GM12873 (cell line): ENCODE measurements at regions not wholly inside any gene's neighbourhood (a gene's known extent, or its start where the extent isn't known, plus 50 kb on each side); places are given as distances from the start of the nearest gene placed in this dataset.

Experiments
- TF ChIP-seq, protein P1 (sequence below): IDR thresholded peaks from 2 replicates; pipeline ENCODE4 v1.5.1; 2012; ENCODE audit warnings: low read depth, mild to moderate bottlenecking, moderate library complexity, low read length, control low read depth; ENCODE audit not compliant: insufficient read depth; ENCODE audit errors: missing control alignments

DNA sequence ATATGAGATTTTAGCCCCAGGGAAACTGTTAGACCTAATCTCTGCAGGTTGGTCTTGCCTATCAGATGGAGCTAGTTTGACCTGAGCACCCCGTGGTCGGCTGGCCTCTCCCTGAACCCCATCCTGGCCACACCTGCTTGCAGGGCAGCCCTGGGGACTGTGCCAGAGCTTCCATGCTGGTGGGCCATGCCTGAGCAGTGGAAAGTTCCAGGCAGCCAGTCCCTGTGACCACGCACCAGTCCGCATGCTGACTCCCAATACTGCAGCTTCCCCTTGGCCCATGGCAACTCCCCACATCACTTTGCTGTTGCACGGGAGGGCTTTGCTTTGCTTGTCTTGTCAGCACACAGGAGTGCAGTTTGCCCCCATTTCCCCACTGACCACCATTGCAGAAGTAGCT lies 427.8 kb upstream of the SEMA3D start:
- TF ChIP-seq, protein P1, sequence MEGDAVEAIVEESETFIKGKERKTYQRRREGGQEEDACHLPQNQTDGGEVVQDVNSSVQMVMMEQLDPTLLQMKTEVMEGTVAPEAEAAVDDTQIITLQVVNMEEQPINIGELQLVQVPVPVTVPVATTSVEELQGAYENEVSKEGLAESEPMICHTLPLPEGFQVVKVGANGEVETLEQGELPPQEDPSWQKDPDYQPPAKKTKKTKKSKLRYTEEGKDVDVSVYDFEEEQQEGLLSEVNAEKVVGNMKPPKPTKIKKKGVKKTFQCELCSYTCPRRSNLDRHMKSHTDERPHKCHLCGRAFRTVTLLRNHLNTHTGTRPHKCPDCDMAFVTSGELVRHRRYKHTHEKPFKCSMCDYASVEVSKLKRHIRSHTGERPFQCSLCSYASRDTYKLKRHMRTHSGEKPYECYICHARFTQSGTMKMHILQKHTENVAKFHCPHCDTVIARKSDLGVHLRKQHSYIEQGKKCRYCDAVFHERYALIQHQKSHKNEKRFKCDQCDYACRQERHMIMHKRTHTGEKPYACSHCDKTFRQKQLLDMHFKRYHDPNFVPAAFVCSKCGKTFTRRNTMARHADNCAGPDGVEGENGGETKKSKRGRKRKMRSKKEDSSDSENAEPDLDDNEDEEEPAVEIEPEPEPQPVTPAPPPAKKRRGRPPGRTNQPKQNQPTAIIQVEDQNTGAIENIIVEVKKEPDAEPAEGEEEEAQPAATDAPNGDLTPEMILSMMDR: no peak

DNA sequence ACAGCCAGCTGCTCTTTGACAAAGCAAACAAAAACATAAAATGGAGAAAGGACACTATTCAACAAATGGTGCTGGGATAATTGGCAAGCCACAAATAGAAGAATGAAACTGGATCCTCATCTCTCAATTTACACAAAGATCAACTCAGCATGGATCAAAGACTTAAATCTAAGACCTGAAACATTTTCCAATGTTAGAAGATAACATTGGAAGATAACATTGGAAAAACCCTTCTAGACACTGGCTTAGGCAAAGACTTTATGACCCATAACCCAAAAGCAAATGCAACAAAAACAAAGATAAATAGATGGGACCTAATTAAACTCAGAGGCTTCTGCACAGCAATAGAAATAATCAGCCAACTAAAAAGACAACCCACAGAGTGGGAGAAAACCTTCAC lies 425.7 kb upstream of the SEMA3D start:
- TF ChIP-seq, protein P1: no peak

DNA sequence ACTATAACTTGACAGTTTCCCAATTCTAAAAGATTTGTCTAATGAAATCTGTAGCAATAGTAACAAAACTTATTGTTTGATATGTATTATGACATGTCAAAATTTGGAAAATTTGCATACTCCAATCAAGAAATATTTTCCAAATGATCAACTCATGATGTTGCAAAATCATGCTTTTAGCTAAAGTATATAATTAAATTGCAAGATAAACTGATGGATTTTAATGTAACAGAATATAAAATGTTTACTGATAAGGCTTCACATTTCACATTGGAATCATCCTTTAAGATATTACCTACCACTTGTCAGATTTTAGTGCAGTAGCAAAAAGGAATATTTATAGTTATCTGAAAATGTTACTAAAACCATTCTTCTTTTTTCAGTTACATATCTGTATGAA lies 421.9 kb upstream of the SEMA3D start:
- TF ChIP-seq, protein P1: no peak

DNA sequence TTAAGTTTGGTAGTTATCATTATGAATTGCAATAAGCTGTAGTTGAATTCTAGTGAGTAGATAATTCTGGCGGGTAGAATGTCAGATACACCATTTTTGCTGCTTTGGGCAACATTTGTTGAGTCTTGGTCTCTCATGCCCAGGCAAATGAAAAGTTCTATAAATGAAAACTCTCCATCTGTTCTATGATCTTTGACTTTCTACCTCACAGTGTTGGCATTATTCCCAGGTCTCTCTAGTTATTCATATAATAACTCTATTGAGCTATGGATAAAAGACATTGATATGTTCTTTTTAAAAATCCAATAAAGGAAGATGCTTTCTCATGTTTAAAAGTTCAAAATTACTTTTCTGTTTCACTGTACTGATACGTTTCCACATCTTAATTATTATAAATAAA lies 415.3 kb upstream of the SEMA3D start:
- TF ChIP-seq, protein P1: no peak

DNA sequence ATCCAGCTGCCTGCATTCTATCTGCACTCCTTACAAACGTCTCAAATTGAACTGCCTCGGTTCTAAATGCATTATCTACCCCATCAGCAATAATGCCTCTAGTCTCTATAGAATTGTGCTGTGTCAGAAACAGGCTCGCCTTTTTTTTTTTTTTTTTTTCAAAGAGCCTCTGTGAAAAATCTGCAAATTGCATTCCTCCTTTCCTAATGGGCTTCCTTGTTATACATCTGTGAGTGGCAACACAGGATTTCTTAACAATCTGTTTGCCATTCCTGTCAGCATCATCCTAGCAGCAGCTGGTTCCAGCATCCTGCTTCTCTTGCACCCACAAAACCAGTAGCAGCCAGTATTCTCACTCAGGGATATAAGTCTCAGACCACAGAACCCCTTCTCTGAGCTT lies 413.5 kb upstream of the SEMA3D start:
- TF ChIP-seq, protein P1: no peak

DNA sequence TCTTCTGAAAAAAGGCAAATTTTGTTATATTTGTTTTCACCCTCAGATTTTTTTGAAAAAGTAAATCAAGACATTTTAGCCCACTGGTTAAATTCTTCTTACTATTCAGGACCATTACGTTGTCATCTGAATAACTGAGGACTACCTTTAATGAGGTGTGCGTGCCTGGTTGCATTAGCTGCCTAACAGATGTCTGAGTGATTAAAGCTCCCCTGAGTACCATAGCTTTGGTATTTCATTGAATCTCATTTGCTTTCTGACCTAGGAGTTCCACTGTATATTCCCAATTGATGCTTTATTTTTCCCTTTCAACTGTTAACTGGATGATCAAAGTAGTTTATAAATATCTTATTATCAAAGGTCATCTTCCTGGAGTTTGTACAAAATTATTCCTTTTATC lies 410.0 kb upstream of the SEMA3D start:
- TF ChIP-seq, protein P1: no peak

DNA sequence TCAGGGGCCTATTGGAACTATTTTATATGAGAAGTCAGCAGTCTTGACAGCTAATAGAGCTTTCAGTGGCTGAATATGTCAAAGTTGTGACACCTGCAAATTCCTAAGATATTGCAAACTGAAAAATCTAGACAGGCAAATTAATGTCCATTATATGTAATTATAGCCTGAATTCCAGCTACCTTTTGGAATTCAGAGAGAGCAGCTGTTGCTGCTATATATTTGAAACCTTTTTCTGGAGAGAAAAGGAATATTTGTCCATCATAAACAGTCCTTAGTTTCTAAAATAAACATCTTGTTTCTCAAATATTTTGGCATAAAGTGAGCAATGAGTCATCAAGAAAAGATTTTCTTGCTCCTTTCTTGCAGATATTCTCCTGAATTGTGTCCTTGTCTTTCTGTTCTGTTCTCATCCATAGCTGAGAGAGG lies 408.9 kb upstream of the SEMA3D start:
- TF ChIP-seq, protein P1: no peak

DNA sequence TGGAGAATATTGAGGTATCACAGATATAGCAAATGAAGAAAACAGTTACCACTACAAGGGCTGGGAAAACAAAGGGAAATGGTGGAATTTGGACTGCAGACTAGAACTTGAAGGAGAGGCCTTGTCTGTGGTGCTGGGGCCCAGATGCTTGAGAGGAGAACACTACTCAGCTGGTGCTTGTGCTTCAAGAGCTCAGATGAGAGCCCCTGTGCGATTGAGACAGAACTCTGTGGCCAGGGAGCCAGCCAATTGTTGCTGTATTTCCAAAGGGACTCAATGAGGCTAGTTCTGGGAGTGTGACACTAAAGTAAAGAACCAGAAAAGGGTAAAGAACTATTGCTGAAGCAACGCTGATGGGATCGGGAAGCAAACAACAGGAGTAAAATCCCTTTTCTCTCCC lies 406.5 kb upstream of the SEMA3D start:
- TF ChIP-seq, protein P1: no peak
